ENCODE measurements at regions not wholly inside any gene's neighbourhood (a gene's known extent, or its start where the extent isn't known, plus 50 kb on each side); places are given as distances from the start of the nearest gene placed in this dataset.

GRCh38 chr6:168216117-168216516 is 103.5 kb downstream of the DACT2 start:
- Histone ChIP-seq H3K9me3 (no peaks in the 10 kb centered on the region), H3K36me3 (ENCODE audit: insufficient read depth in 1 of 2, low read depth in 1 of 2) (no peaks in the 10 kb centered on the region), H3K27ac (no peak overlapping the region), H3K27me3 (ENCODE audit: insufficient read depth in 3 of 3, low read length in 2 of 3) (peaks cover 0 to 8% (median 0%) of the 10 kb centered on the region in 3 donors), H3K4me1 (no peaks in the 10 kb centered on the region), H3K4me3 (no peak overlapping the region)
- TF ChIP-seq, protein P1, sequence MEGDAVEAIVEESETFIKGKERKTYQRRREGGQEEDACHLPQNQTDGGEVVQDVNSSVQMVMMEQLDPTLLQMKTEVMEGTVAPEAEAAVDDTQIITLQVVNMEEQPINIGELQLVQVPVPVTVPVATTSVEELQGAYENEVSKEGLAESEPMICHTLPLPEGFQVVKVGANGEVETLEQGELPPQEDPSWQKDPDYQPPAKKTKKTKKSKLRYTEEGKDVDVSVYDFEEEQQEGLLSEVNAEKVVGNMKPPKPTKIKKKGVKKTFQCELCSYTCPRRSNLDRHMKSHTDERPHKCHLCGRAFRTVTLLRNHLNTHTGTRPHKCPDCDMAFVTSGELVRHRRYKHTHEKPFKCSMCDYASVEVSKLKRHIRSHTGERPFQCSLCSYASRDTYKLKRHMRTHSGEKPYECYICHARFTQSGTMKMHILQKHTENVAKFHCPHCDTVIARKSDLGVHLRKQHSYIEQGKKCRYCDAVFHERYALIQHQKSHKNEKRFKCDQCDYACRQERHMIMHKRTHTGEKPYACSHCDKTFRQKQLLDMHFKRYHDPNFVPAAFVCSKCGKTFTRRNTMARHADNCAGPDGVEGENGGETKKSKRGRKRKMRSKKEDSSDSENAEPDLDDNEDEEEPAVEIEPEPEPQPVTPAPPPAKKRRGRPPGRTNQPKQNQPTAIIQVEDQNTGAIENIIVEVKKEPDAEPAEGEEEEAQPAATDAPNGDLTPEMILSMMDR (IDR thresholded peaks at IDR 0.05): no peak
- no peak for DNase-seq
- ATAC-seq: no peak
- intact Hi-C loops (cut with DNase I): no loop called here
- WGBS, 3 donors: 72 to 81% (median 77%) methylated on average over 6 of the region's 6 CpGs

- 85 to 87% (median 86%) methylated on average over 23 of the region's 23 CpGs for WGBS, 3 donors
- no peaks in the 10 kb centered on the region for H3K9me3 ChIP-seq
- H3K27ac ChIP-seq: no peak overlapping the region
- no peaks in the 10 kb centered on the region for H3K4me1 ChIP-seq
- TF ChIP-seq, protein P1 (IDR thresholded peaks at IDR 0.05): no peak
- H3K27me3 ChIP-seq (ENCODE audit: insufficient read depth in 3 of 3, low read length in 2 of 3): peaks cover 0 to 4% (median 1%) of the 10 kb centered on the region in 3 donors
- no peaks in the 10 kb centered on the region for H3K36me3 ChIP-seq (ENCODE audit: insufficient read depth in 1 of 2, low read depth in 1 of 2)
- no peak for DNase-seq
- no peak for ATAC-seq
- H3K4me3 ChIP-seq: no peak overlapping the region
- intact Hi-C loops (cut with DNase I): no loop called here
These were observed 104.3 kb downstream of the DACT2 start for GRCh38 chr6:168215121-168215808.

GRCh38 chr6:168214586-168215104 is 104.9 kb downstream of the DACT2 start:
- Histone ChIP-seq H3K36me3 (ENCODE audit: insufficient read depth in 1 of 2, low read depth in 1 of 2) (no peaks in the 10 kb centered on the region), H3K27ac (no peak overlapping the region), H3K4me1 (no peaks in the 10 kb centered on the region), H3K4me3 (no peak overlapping the region), H3K27me3 (ENCODE audit: insufficient read depth in 3 of 3, low read length in 2 of 3) (peaks cover 0 to 2% (median 1%) of the 10 kb centered on the region in 3 donors), H3K9me3 (no peaks in the 10 kb centered on the region)
- ATAC-seq (no peak), DNase-seq (no peak)
- 81 to 86% (median 85%) methylated on average over 16 to 17 of the region's 17 CpGs for WGBS, 3 donors
- intact Hi-C loops (cut with DNase I): no loop called here
- TF ChIP-seq, protein P1 (IDR thresholded peaks at IDR 0.05): no peak

GRCh38 chr6:168213121-168213524 is 106.5 kb downstream of the DACT2 start:
- H3K4me1 ChIP-seq: no peaks in the 10 kb centered on the region
- ATAC-seq (no peak), DNase-seq (no peak)
- intact Hi-C loops (cut with DNase I): no loop called here
- TF ChIP-seq, protein P1 (IDR thresholded peaks at IDR 0.05): no peak
- peaks cover 0 to 5% (median 1%) of the 10 kb centered on the region in 3 donors for H3K27me3 ChIP-seq (ENCODE audit: insufficient read depth in 3 of 3, low read length in 2 of 3)
- no peaks in the 10 kb centered on the region for H3K9me3 ChIP-seq
- WGBS, 3 donors: 90 to 92% (median 91%) methylated on average over 16 of the region's 16 CpGs
- H3K27ac ChIP-seq: no peak overlapping the region
- H3K36me3 ChIP-seq (ENCODE audit: insufficient read depth in 1 of 2, low read depth in 1 of 2): no peaks in the 10 kb centered on the region
- H3K4me3 ChIP-seq: no peak overlapping the region
